ENCODE measurements at regions not wholly inside any gene's neighbourhood (a gene's known extent, or its start where the extent isn't known, plus 50 kb on each side); places are given as distances from the start of the nearest gene placed in this dataset.
"Not testable (repeated sequence)": the region's sequence is repeated elsewhere in the genome, so short reads cannot be mapped to it uniquely, and the experiment has no call there.

DNA sequence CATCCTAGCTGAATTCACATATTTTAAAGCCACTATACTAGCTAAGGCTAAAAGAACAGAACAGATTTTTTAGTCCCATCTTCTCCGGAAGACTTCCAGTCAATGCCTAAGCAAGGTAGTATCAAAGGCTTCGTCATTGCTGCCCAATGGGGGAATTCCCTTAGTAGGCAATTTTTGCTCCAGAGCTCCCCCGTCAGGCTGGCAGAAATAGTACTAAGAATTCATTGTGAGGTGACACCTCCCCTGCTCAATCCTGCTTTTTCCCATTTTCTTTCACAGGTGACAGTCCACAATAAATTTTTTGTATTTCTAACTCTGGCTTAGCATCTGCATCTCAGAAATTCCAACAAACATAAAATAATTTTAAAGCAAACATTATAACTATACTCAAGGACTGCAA is 52.8 kb upstream of the SRSF6 start:
- DNase-seq (ENCODE audit: low read depth, low spot score), result no peak
- H3K27ac ChIP-seq, result no peak overlapping the region

DNA sequence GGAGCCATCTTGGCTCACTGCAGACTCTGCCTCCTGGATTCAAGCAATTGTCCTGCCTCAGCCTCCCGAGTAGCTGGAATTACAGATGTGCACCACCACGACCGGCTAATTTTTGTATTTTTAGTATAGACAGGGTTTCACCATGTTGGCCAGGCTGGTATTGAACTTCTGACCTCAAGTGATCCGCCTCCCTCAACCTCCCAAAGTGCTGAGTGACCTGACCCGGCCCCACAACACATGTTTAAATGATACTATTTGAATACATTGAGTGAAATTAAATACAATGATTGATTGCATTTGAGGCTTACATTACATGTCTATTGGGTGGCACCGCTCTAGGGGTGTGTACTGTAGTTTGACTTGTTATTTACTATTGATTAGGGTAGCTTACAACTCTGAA is 56.8 kb upstream of the SRSF6 start:
- H3K27ac ChIP-seq; DNase-seq (ENCODE audit: low read depth, low spot score): not testable (repeated sequence)

- no peak overlapping the region for H3K27ac ChIP-seq
- no peak for DNase-seq (ENCODE audit: low read depth, low spot score)
Measured at GRCh38 chr20:43398676-43399324, 58.9 kb upstream of the SRSF6 start.

DNA sequence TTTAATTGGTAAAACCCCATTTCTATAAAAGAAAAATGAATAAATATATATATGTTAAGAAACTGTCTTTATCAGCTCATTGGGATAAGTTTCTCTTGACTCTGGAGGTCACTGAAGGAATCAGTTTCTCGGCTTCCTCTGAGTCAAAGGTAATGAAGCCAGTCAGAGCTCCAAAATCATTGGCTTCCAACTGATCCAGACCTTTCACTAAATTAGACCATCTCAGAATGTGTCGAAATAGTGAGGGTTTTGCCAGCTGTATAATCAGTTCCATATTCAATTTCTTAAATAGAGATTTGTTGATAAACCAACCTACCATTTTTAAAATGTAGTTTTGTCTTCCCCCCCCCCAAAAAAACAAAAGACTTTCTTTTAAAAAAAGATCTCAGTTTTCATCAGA is 60.5 kb upstream of the SRSF6 start:
- H3K27ac ChIP-seq, result no peak overlapping the region
- no peak for DNase-seq (ENCODE audit: low read depth, low spot score)

DNA sequence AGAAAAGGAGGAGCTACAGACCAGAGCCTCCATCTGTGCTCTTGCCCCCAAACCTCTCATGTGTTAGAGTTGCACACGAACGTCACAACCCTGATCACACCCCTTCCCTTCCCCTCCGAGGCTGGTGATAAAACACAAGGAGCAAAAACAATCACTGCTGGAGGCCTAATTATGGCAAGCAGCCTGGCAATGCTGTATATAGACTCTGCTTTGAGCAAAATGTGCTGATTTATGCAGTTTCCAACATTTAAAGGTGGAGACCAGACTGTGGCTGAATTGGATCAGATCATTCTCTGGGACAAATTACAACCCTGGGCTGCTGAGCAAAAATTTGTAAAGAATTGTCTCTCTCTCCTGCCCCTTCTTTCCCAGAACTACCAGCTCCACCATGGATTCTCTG is 64.6 kb upstream of the SRSF6 start:
- DNase-seq (ENCODE audit: low read depth, low spot score), result no peak
- no peak overlapping the region for H3K27ac ChIP-seq

DNA sequence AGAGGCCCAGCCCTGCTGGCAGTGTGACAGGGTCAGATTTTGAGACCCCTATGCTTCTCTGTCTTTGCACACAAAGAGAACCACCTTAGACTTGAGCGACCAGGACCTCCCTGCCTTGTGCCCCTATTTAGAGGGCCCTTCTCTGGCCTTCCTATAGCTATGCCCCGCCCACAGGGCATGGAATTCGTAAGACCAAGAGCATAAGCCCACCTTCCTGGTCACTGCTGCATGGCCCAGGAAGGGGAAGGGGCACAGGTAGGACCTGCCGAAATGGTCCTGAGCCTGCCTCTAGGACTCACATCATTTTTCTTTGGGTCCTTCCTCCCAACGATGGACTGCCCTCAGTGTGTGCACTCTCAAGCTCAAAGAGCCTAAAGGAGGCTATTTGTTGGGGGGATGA is 65.1 kb upstream of the SRSF6 start:
- H3K27ac ChIP-seq, result no peak overlapping the region
- no peak for DNase-seq (ENCODE audit: low read depth, low spot score)

- DNase-seq (ENCODE audit: low read depth, low spot score), result no peak
- no peak overlapping the region for H3K27ac ChIP-seq
Measured at GRCh38 chr20:43389839-43390626, 67.7 kb upstream of the SRSF6 start.

DNA sequence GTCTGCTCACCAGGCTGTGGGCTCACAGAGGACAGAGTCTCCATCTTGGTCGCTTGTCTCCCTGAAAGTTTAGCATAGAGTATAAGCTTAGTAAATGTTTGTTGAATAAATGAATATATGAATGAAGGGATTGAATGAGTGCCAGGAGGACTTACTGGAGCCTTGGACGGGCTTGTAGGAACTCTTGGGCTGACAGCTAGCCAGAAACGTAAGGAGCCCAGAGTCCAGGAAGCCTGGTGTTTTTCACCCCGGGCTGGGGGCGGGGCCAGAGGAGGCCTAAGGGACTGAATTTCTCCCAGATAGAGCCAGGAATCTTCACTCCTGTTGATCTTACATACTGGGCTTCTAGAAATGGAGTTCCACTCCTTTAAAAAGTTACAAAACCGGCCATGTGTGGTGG is 68.5 kb upstream of the SRSF6 start:
- H3K27ac ChIP-seq, result no peak overlapping the region
- no peak for DNase-seq (ENCODE audit: low read depth, low spot score)

GRCh38 chr20:43388268-43389002 is 69.3 kb upstream of the SRSF6 start:
- H3K27ac ChIP-seq, result no peak overlapping the region
- no peak for DNase-seq (ENCODE audit: low read depth, low spot score)

- no peak overlapping the region for H3K27ac ChIP-seq
- no peak for DNase-seq (ENCODE audit: low read depth, low spot score)
Measured at GRCh38 chr20:43387737-43388136, 70.0 kb upstream of the SRSF6 start.

DNA sequence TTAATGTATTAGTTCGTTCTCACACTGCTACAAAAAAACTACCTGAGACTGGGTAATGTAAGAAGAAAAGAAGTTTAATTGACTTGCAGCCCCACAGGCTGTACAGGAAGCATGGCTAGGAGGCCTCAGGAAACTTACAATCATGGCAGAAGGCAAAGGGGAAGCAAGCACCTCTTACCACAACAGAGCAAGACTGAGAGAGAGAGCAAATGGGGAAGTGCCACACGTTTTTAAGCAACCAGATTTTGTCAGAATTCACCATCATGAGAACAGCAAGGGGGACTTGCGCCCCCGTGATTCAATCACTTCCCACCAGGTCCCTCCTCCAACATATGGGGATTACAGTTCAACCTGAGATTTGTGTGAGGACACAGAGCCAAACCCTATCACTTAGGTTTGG is 70.8 kb upstream of the SRSF6 start:
- no peak for DNase-seq (ENCODE audit: low read depth, low spot score)
- no peak overlapping the region for H3K27ac ChIP-seq

GRCh38 chr20:43385914-43386313 is 71.8 kb upstream of the SRSF6 start:
- no peak for DNase-seq (ENCODE audit: low read depth, low spot score)
- no peak overlapping the region for H3K27ac ChIP-seq

DNA sequence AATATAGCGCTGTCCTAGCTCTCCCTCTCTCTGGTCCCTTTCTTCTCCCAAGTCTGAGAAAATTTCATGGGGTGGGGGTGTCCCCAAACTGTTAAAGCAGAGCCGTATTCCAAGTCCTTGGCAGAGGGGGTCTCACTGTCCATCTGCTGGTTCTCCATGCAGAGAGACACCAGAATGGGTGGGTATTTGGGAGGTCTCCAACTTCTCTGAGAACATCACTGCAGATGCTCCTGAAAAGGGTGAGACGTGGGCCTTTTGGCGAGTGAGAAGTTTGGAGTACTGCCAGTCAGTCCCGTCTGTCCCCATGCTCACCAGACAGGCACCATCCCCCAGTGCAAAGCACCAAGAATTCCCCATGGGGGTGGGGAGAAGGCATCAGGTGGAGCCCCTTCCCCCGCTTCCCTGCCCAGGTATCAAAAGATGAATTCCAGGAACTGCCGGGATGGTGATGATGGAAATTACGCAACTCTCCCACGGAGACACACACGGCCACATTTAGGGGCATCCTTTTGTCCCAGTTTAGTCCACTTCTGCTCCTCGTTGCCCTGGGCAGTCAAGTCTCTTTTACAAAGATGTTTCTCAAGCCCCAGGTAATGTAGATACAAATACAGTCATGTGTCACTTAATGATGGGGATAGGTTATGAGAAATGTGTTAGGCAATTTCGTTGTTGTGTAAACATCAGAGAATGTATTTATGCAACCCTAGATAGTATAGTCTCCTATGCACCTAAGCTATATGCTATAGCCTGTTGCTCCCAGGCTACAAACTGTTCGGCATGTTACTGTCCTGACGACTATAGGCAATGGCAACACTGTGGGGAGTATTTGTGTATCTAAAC is 73.4 kb upstream of the SRSF6 start:
- no peak for DNase-seq (ENCODE audit: low read depth, low spot score)

GRCh38 chr20:43383026-43383795 is 74.5 kb upstream of the SRSF6 start:
- no peak overlapping the region for H3K27ac ChIP-seq
- DNase-seq (ENCODE audit: low read depth, low spot score), result no peak

More for the DNA sequence above, 73.4 kb upstream of the SRSF6 start:
- no peak overlapping the region for H3K27ac ChIP-seq

- H3K27ac ChIP-seq; DNase-seq (ENCODE audit: low read depth, low spot score): not testable (repeated sequence)
Measured at GRCh38 chr20:43382135-43382534, 75.6 kb upstream of the SRSF6 start.

- DNase-seq (ENCODE audit: low read depth, low spot score); H3K27ac ChIP-seq: not testable (repeated sequence)
Measured at GRCh38 chr20:43381533-43381932, 76.2 kb upstream of the SRSF6 start.

- DNase-seq (ENCODE audit: low read depth, low spot score), result peak; percentile 5
- no peak overlapping the region for H3K27ac ChIP-seq
Measured at GRCh38 chr20:43379239-43379917, 78.3 kb upstream of the SRSF6 start.

DNA sequence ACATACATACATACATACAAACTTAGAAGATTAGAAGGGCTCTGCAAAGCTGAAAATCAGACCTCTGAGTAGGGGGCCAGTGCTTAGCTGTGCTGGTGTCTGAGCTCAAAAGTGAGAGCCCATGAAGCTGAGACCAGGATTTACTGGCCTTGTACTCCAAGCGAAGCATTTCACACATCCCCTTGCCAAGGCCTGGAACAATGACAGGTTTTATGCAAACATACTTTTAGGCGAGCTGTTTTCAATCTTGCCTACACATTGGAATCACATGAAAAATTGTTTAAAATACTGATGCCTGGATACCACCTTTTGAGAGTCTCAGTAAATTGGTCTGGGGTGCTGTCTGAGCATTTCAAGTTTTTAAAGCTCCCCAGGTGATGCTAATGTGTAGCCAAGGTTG is 80.9 kb upstream of the SRSF6 start:
- DNase-seq (ENCODE audit: low read depth, low spot score), result no peak
- H3K27ac ChIP-seq, result no peak overlapping the region

DNA sequence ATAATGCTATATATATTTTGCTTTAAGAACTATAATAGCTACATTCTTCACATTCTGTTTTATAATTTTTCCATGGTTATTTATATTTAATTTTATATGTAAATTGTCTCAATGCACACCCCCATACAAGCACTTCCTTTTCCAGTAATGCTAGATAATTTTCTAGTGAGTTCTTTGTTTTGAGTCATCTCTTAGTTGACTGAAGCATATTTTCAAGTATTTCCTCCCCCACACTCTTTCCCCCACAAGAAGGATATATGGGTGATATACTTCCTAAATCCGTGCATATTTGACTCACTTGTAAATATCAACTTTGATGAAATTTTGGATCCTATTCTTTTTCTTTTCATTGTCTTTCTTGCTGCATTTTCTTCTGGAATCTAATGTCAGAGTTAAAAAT is 82.1 kb upstream of the SRSF6 start:
- no peak for DNase-seq (ENCODE audit: low read depth, low spot score)
- no peak overlapping the region for H3K27ac ChIP-seq

Data from epithelial cell of prostate (primary cell).